ENCODE measurements at regions not wholly inside any gene's neighbourhood (a gene's known extent, or its start where the extent isn't known, plus 50 kb on each side); places are given as distances from the start of the nearest gene placed in this dataset.

DNA sequence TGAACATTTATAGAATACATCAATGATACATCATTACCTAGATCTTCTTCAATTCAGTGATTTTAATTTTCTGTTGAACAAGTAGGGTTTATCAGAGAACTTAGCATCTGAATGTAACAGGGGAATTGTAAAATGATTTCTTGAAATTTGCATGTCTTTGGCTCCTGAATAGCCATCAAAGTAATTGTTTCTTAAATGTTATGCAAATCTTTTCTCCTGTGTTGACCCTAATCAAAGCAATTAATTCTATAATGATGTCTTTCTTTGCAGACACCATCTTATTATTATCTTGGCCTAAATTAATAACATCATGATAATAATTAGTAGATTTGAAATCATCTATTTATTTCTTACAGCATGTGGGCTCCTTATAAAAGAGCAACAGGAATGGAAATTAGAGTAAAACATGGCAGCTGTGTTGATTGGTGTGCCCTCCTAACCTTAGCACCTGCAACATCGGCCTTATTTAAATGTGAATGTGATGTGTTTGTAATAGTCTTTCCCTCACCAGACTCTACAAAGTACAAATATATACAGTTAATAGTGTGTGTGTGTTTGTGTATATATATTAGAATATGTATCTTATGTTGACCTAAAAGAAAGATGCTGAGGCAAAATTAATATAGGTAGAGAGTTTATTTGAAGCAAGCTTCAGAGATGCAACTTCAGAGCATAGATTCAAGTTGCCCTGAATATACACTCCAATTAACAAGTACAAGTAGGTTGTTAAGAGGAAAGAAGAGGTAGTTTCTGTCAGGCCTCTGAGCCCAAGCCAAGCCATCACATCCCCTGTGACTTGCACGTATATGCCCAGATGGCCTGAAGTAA lies 328.0 kb upstream of the TECRL start (continued):
- TF ChIP-seq, protein P1, sequence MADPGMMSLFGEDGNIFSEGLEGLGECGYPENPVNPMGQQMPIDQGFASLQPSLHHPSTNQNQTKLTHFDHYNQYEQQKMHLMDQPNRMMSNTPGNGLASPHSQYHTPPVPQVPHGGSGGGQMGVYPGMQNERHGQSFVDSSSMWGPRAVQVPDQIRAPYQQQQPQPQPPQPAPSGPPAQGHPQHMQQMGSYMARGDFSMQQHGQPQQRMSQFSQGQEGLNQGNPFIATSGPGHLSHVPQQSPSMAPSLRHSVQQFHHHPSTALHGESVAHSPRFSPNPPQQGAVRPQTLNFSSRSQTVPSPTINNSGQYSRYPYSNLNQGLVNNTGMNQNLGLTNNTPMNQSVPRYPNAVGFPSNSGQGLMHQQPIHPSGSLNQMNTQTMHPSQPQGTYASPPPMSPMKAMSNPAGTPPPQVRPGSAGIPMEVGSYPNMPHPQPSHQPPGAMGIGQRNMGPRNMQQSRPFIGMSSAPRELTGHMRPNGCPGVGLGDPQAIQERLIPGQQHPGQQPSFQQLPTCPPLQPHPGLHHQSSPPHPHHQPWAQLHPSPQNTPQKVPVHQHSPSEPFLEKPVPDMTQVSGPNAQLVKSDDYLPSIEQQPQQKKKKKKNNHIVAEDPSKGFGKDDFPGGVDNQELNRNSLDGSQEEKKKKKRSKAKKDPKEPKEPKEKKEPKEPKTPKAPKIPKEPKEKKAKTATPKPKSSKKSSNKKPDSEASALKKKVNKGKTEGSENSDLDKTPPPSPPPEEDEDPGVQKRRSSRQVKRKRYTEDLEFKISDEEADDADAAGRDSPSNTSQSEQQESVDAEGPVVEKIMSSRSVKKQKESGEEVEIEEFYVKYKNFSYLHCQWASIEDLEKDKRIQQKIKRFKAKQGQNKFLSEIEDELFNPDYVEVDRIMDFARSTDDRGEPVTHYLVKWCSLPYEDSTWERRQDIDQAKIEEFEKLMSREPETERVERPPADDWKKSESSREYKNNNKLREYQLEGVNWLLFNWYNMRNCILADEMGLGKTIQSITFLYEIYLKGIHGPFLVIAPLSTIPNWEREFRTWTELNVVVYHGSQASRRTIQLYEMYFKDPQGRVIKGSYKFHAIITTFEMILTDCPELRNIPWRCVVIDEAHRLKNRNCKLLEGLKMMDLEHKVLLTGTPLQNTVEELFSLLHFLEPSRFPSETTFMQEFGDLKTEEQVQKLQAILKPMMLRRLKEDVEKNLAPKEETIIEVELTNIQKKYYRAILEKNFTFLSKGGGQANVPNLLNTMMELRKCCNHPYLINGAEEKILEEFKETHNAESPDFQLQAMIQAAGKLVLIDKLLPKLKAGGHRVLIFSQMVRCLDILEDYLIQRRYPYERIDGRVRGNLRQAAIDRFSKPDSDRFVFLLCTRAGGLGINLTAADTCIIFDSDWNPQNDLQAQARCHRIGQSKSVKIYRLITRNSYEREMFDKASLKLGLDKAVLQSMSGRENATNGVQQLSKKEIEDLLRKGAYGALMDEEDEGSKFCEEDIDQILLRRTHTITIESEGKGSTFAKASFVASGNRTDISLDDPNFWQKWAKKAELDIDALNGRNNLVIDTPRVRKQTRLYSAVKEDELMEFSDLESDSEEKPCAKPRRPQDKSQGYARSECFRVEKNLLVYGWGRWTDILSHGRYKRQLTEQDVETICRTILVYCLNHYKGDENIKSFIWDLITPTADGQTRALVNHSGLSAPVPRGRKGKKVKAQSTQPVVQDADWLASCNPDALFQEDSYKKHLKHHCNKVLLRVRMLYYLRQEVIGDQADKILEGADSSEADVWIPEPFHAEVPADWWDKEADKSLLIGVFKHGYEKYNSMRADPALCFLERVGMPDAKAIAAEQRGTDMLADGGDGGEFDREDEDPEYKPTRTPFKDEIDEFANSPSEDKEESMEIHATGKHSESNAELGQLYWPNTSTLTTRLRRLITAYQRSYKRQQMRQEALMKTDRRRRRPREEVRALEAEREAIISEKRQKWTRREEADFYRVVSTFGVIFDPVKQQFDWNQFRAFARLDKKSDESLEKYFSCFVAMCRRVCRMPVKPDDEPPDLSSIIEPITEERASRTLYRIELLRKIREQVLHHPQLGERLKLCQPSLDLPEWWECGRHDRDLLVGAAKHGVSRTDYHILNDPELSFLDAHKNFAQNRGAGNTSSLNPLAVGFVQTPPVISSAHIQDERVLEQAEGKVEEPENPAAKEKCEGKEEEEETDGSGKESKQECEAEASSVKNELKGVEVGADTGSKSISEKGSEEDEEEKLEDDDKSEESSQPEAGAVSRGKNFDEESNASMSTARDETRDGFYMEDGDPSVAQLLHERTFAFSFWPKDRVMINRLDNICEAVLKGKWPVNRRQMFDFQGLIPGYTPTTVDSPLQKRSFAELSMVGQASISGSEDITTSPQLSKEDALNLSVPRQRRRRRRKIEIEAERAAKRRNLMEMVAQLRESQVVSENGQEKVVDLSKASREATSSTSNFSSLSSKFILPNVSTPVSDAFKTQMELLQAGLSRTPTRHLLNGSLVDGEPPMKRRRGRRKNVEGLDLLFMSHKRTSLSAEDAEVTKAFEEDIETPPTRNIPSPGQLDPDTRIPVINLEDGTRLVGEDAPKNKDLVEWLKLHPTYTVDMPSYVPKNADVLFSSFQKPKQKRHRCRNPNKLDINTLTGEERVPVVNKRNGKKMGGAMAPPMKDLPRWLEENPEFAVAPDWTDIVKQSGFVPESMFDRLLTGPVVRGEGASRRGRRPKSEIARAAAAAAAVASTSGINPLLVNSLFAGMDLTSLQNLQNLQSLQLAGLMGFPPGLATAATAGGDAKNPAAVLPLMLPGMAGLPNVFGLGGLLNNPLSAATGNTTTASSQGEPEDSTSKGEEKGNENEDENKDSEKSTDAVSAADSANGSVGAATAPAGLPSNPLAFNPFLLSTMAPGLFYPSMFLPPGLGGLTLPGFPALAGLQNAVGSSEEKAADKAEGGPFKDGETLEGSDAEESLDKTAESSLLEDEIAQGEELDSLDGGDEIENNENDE (IDR thresholded peaks at IDR 0.05; ENCODE audit: insufficient replicate concordance, low read length): peak; percentile 82
- TF ChIP-seq POLR2A (IDR thresholded peaks at IDR 0.05; ENCODE audit: control extremely low read depth in 1 of 2, low read depth in 2 of 2, low read length in 2 of 2) (peak in 1 of 2 experiments; percentile 43; a peak in 1 of 3 replicates), YY1 (IDR thresholded peaks at IDR 0.05; ENCODE audit: low read depth, low read length) (peak; percentile 21; the same call in 1 of the 2 replicates), MAX (IDR thresholded peaks at IDR 0.05) (no peak), RBBP5 (IDR thresholded peaks at IDR 0.05; ENCODE audit: borderline replicate concordance, low read depth, low read length) (0 out of 2 replicates have a peak, but pooled peaks have one; percentile 23), EP300 (IDR thresholded peaks at IDR 0.05; ENCODE audit: borderline replicate concordance in 1 of 2, low read depth in 2 of 2, low read length in 2 of 2) (peak in 1 of 2 experiments; percentile 56; a peak in 1 of 3 replicates), MAFK (IDR thresholded peaks at IDR 0.05; ENCODE audit: low read depth, low read length) (no peak)
